OCI-LY7 (cell line): ENCODE measurements at regions not wholly inside any gene's neighbourhood (a gene's known extent, or its start where the extent isn't known, plus 50 kb on each side); places are given as distances from the start of the nearest gene placed in this dataset.

Source experiments
- BruUV-seq: library from RNA; stranded (reverse); fragments of 400-500 nt; replicated peaks from 2 replicates; lab custom pipeline; 2021; lab: Mats Ljungman, UMichigan
- CTCF ChIA-PET: fragments of 300-600 bp; sonication (Branson Sonifier 250); formaldehyde crosslinking; loops from one replicate; lab custom pipeline; 2022; ENCODE audit warnings: antibody characterized with exemption; ENCODE audit not compliant: unreplicated experiment; lab: Charles Lee
- POLR2A ChIA-PET: fragments of 300-600 bp; sonication (Branson Sonifier 250); formaldehyde crosslinking; loops from one replicate; lab custom pipeline; 2022; ENCODE audit warnings: antibody characterized with exemption; lab: Charles Lee
- DNase-seq: peaks from one replicate; pipeline ENCODE4 v3.0.0-alpha.2; 2015; ENCODE audit warnings: low spot score
- H2AFZ ChIP-seq: fragments of 200-600 bp; sonication (generic), shearing (Covaris generic); 2 replicates; pipeline ENCODE4 v1.6.1; 2014; ENCODE audit warnings: mild to moderate bottlenecking, antibody characterized with exemption, low read length, moderate library complexity
- H3K27ac ChIP-seq: fragments of 200-600 bp; sonication (generic); 2 replicates; pipeline ENCODE4 v1.5.1; 2014; ENCODE audit warnings: mixed run types, low read depth, mild to moderate bottlenecking, moderate library complexity, low read length, inconsistent platforms; ENCODE audit not compliant: poor library complexity, severe bottlenecking
- H3K36me3 ChIP-seq: fragments of 200-600 bp; sonication (generic); 2 replicates; pipeline ENCODE4 v1.6.1; 2014; ENCODE audit warnings: mild to moderate bottlenecking, antibody characterized with exemption, low read length, moderate library complexity, mixed read lengths; ENCODE audit not compliant: insufficient read depth
- H3K4me1 ChIP-seq: fragments of 200-600 bp; sonication (generic); 2 replicates; pipeline ENCODE4 v1.5.1; 2014; ENCODE audit warnings: mild to moderate bottlenecking, low read length; ENCODE audit not compliant: insufficient read depth, poor library complexity, severe bottlenecking
- H3K4me2 ChIP-seq: fragments of 200-600 bp; sonication (generic); 2 replicates; pipeline ENCODE4 v1.6.1; 2014; ENCODE audit warnings: mild to moderate bottlenecking, low read length
- H3K4me3 ChIP-seq: fragments of 200-600 bp; sonication (generic); 2 replicates; pipeline ENCODE4 v1.5.1; 2014; ENCODE audit warnings: mild to moderate bottlenecking, low read depth, low read length; ENCODE audit not compliant: poor library complexity, severe bottlenecking
- H3K79me2 ChIP-seq: fragments of 200-600 bp; sonication (generic); 2 replicates; pipeline ENCODE4 v1.6.1; 2016; ENCODE audit warnings: low read depth, mild to moderate bottlenecking, low read length, moderate library complexity, mixed read lengths; ENCODE audit not compliant: insufficient read depth
- H3K9me2 ChIP-seq: fragments of 200-600 bp; sonication (generic); 2 replicates; pipeline ENCODE4 v1.6.1; 2016; ENCODE audit warnings: mild to moderate bottlenecking, low read length, mixed read lengths; ENCODE audit not compliant: insufficient read depth
- H3K9me3 ChIP-seq: fragments of 200-600 bp; sonication (generic); 2 replicates; pipeline ENCODE4 v1.6.1; 2014; ENCODE audit warnings: mild to moderate bottlenecking, mixed run types, low read length, mixed read lengths
- H4K20me1 ChIP-seq: fragments of 200-600 bp; sonication (generic); 2 replicates; pipeline ENCODE4 v1.6.1; 2014; ENCODE audit warnings: mild to moderate bottlenecking, antibody characterized with exemption, low read length, moderate library complexity, mixed read lengths; ENCODE audit not compliant: insufficient read depth
- CTCF ChIP-seq: fragments of 200-600 bp; sonication (generic); conservative IDR thresholded peaks from 2 replicates; pipeline ENCODE4 v1.5.1; 2014; ENCODE audit warnings: mild to moderate bottlenecking, antibody characterized with exemption, low read length, moderate library complexity, mixed read lengths
- EZH2phosphoT487 ChIP-seq: fragments of 200-600 bp; sonication (generic); IDR thresholded peaks from 2 replicates; pipeline ENCODE4 v1.6.1; 2018; ENCODE audit warnings: low read depth, borderline replicate concordance, mild to moderate bottlenecking, mixed run types, antibody characterized with exemption, low read length, moderate library complexity, mixed read lengths
- intact Hi-C: fragments of 100-400 bp; cut with micrococcal nuclease; formaldehyde crosslinking; loops from one replicate; pipeline ENCODE4 v1.10.0; 2022; ENCODE audit not compliant: unreplicated experiment

- no peaks in the 10 kb centered on the region for H3K9me2 ChIP-seq
- no peak overlapping the region for H3K4me2 ChIP-seq
- intact Hi-C loops, result no loop called here
- no peak for DNase-seq
- H3K27ac ChIP-seq, result no peak overlapping the region
- TF ChIP-seq CTCF, result no peak
- TF ChIP-seq EZH2phosphoT487, result no peak
- CTCF ChIA-PET, result no interaction called here
- H3K9me3 ChIP-seq, result no peaks in the 10 kb centered on the region
- no peaks in the 10 kb centered on the region for H3K4me1 ChIP-seq
- POLR2A ChIA-PET, result interaction anchor here (0.7 kb wide), 1 partner anchor 126 kb away, joined by 3 read pairs; no protein-coding TSS in a partner anchor
- H2AFZ ChIP-seq, result no peak overlapping the region
- H4K20me1 ChIP-seq, result no peaks in the 10 kb centered on the region
- H3K36me3 ChIP-seq, result no peaks in the 10 kb centered on the region
- no peaks in the 10 kb centered on the region for H3K79me2 ChIP-seq
- no TSS peak for BruUV-seq
- H3K4me3 ChIP-seq, result no peak overlapping the region
These were observed 839.4 kb downstream of the MAFB start for GRCh38 chr20:39849664-39850063.

GRCh38 chr20:39849171-39849570, 839.9 kb downstream of the MAFB start:
- no peaks in the 10 kb centered on the region for H3K9me2 ChIP-seq
- H3K36me3 ChIP-seq, result no peaks in the 10 kb centered on the region
- POLR2A ChIA-PET, result interaction anchor here (0.7 kb wide), 2 partner anchors 11 to 126 kb away, joined by 3 read pairs; no protein-coding TSS in a partner anchor
- no peak overlapping the region for H3K4me3 ChIP-seq
- TF ChIP-seq EZH2phosphoT487 (no peak), CTCF (no peak)
- H3K27ac ChIP-seq, result no peak overlapping the region
- H2AFZ ChIP-seq, result no peak overlapping the region
- H3K79me2 ChIP-seq, result no peaks in the 10 kb centered on the region
- H3K9me3 ChIP-seq, result no peaks in the 10 kb centered on the region
- no peaks in the 10 kb centered on the region for H3K4me1 ChIP-seq
- DNase-seq, result no peak
- CTCF ChIA-PET, result no interaction called here
- no peak overlapping the region for H3K4me2 ChIP-seq
- intact Hi-C loops, result no loop called here
- H4K20me1 ChIP-seq, result no peaks in the 10 kb centered on the region
- BruUV-seq, result no TSS peak

- ChIA-PET CTCF (no interaction called here), POLR2A (no interaction called here)
- no peak overlapping the region for H3K4me3 ChIP-seq
- TF ChIP-seq EZH2phosphoT487, result no peak
- no peak for TF ChIP-seq CTCF
- no TSS peak for BruUV-seq
- no peaks in the 10 kb centered on the region for H3K79me2 ChIP-seq
- H4K20me1 ChIP-seq, result no peaks in the 10 kb centered on the region
- no peak overlapping the region for H3K4me2 ChIP-seq
- no peaks in the 10 kb centered on the region for H3K4me1 ChIP-seq
- no peaks in the 10 kb centered on the region for H3K9me2 ChIP-seq
- no peak overlapping the region for H2AFZ ChIP-seq
- no peaks in the 10 kb centered on the region for H3K9me3 ChIP-seq
- no peak for DNase-seq
- no peak overlapping the region for H3K27ac ChIP-seq
- H3K36me3 ChIP-seq, result no peaks in the 10 kb centered on the region
- intact Hi-C loops, result no loop called here
These were observed 849.5 kb downstream of the MAFB start for GRCh38 chr20:39839399-39840119.
